NCI-H446 treated with DMSO at 0.1 percent for 48 hours (cell line): ENCODE measurements at regions not wholly inside any gene's neighbourhood (a gene's known extent, or its start where the extent isn't known, plus 50 kb on each side); places are given as distances from the start of the nearest gene placed in this dataset.

Experiments
- DNase-seq: peaks from one replicate; lab custom pipeline; 2025; lab: John Stamatoyannopoulos, UW

DNA sequence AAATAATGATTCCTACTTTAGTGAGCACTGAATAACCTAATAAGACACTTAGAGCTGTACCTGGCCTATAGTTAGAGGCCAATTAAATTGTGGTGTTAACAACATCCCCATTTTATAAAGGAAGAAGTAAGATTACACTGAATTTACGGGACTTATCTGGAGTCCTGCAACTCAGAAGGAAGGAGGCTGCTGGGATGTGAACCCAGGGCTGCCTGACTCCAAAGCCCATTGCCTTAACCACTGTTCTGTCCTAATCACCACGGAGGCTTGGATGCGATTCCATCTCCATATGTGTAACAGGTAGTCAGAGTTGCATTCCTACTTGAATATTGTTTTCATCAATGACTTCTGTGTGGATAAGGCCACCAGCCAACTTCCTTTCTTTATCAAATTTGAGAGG, 168.9 kb downstream of the SOCS6 start:
- no peak for DNase-seq

DNA sequence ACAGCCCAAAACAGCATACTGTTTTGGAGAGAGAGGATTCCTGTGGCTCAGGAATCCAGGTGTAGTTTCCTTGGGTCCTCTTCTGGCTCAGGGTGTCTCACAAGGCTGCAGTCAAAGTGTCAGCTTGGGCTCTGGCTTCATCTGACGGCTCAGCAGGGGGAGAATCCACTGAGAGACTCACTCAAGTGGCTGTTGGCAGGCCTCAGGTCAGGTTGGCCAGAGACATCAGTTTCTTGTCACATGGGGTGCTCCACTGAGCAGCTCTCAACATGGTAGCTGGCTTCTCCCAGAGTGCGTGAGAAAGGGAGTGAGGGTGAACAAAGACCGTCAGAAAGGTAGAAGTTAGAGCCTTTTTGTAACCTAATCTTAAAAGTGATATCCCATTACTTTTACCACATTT, 168.4 kb downstream of the SOCS6 start:
- no peak for DNase-seq

DNA sequence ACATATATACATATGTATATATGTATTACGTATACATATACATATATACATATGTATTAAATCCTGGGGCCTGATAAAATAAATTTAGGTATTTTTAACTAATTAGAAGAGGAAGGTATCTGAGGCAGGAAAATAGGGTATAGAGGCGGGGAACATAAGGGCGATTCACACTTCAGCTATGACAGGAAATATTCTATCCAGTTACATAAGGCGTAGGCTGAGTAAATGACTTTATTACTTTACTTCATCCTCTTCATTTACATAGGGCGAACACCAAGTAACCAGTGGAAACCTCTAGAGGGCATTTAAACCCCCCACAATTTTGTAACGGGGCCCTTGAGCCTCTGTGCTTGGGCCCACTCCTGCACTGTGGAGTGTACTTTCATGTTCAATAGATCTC, 167.5 kb downstream of the SOCS6 start:
- no peak for DNase-seq

DNA sequence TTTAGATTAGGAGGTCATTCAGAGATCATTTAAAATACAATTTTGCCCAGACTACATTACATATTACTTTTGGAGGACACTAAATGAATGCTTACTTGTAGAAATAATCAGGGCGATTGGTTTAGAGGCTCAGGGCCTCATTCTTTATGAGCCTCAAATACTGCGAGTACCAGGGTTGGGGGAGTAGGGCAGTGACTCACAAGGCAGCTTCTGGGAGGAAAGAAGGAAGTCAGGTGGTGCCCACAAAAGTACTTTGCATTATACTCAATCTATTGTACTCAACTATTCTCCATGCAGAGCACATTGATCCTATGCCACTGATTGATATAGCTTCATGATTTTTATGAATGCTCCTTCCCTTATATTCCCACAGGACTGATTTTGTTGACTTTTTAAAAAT, 166.9 kb downstream of the SOCS6 start:
- no peak for DNase-seq

DNA sequence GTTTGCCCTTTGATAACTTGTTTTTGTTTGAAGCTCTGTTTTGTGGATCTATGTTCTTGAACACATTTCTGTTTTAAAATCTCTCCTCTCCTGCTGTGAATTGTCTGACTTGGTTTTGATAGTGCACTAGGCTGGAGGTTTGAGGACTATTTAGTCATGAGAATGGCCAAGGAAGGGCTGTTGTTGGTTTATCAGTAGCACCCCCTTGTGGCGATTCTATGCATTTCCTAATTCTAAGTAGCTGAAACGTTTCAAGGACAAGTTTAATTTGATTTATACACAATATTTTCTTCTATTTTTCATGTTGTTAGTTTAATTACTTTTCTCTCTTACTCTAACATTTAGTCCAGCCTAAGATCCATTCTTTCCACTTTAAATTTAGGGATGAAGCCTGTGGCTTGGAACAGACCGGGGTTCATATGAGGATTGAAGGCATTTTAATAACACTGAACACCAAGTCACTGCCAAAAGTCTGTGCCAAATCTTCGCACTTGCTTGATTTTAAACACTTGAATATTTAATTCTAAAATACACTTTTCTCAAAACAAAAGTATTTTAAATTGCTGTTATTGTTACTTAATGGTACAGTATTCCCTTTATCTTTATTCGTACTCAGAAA, 166.0 kb downstream of the SOCS6 start:
- no peak for DNase-seq

DNA sequence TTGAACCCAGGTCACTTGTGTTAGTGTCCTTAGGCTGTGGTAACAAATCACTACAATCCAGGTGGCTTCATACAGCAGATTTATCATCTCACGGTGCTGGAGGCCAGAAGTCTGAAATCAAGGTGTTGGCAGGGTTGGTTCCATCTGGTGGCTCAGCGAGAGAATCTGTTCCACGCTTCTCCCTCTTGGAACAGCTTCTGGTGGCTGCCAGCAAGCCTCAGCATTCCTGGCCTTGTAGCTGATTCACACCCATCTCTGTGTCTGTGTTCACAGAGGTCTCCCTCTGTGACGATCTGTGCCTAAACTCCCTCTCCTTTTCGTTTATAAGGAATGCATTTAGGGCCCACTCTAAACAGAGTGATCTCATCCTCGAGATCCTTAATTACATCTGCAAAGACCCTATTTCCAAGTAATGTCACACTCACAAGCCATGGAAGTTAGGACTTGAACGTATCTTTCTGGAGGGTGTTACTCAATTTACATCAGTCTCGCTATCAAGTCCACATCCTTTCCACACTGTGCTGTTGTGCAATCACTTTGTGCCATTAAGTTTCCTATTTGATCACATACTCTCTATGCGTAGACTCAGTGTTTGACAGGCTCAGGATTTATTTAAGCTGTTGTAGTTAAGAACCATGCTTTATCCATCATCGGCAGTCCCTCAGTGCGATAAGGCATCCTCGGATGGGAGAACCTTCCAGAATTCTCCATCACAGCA, 164.4 kb downstream of the SOCS6 start:
- DNase-seq, result no peak

DNA sequence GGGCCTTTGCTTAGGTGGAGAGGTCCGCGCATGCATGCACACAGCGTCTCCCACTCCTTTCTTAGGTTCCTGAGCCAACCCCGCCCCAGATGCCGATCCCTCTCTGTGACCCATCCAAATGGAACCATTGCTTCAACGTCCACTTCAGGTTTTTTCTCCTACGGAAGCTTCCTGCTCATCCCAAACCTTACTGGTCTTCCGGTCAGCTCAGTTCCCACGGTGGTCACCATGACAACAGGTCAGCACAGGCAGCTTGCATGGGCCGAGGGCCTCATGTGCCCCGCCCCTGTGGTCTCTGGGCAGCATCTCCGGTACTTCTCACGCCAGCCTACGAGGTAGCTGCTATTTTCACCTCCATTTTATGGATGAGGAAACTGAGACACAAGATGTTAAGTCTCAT, 163.7 kb downstream of the SOCS6 start:
- DNase-seq, result no peak

DNA sequence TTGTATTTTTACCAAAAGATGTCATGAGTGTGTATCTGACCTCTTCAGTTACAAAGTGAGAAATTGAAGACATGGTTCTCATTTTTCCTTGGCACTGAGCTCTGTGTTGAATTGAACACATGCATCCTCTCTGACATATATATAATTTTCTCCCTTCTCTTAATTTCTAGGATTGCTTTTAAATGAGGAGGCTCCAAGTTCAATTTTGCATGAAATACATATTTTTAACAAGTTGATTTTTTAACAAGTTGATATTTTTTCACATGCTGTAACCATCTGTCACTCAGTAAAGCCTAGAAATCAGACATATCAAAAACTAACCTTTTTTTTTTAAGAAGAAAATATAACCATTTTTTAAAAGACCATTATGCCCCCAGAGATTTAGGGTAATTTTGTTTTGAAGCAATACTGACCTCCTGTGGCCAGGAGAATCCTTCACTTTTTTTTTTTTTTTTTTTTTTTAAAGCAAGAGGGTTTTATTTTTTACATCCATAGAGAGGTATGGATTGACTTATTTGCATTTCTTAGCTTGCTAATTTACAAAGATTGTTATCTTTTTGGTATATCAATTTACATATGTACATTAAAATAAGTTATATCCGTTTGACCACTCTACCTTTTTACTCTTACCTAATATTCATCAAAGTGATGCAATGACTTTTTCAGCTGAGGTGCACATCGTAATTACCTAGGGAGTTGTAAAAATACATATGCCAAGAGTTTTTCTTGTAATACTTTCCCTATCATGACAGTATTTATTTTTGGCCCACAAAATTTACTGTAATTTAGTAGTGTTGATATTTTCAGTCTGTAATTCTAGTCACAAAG, 161.8 kb downstream of the SOCS6 start:
- no peak for DNase-seq

DNA sequence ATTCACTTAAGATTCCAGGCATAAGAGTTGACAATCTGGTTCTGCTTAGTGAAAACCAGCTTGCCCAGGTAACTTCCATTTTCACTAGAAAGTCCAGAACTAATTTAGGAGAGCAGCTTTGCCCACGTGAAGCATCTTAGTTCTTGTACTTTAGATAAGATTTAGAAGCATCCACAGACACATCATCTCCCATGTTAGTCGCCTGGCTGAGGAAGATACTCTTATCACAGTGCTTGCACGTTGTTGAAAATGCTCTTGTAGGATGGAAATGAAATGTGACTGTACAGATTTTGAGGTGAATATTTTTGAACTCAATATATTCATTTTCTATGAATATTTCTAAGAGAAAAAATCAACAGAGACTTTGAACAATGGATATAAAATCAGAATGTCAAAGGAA, 159.7 kb downstream of the SOCS6 start:
- DNase-seq, result no peak

DNA sequence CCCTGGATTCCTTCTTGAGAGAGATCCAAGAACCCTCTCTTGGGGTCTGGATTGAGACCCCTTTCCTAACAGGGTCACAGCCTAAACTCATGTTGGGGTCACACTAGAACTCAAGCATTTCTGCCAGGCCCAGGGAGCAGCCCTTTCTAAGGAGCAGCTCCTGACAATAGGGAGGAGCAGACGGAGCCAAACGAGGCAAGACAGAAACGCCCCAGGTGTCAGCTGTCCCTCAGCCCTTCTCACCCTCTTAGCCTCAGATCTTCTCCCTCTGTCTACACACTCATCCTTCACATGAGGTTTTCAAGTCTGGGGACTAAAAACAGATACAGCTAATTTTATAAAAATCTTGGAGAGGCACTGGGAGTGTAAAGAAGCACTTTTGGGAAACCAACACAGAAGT, 157.2 kb downstream of the SOCS6 start:
- no peak for DNase-seq

DNA sequence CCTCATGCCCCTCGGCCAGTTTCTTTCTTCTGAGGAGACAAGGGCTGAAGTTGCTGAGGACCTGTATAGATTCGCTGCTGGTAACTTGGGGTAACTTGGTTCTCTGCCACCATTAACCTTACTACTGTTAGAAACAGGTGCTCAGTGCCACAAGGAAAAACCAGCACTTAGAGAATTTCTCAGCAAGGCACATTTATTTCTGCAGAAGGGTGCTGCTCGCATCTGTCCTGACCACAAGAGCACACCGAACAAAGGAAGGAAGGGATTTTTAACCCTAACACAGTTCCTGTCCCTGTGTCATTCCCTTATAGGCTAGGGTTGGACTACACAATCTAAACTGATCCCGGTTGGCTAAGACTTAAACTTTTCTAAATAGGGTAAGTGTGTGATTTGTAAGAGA, 154.1 kb downstream of the SOCS6 start:
- DNase-seq, result no peak

DNA sequence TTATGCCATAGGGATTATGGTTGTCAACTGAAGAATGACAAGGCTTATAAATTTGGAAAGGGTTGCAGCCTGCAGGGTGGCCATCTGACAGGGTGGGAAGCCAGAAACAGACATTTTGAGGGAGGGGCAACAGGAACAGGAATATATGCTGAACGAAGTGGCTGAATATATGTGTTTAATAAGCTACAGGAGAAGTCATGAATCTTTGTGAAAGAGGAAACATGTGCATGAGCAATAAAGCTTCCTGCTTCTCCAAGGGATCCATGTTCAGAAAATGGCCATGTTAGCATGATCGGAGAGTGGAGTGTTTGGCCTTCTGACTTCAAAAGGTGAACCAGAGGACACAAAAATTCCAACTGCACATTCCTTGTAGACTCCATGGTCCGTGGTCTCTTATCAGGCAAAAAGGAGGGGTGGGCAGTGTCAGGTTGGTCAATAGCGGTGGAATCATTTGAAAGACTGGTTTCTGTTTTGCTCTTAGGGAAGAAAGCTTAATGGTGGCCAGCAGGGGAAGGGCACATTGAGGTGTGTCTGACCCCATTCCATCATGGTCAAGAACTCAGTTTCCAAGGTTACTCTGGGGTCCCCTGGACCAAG, 144.1 kb downstream of the SOCS6 start:
- DNase-seq, result no peak

DNA sequence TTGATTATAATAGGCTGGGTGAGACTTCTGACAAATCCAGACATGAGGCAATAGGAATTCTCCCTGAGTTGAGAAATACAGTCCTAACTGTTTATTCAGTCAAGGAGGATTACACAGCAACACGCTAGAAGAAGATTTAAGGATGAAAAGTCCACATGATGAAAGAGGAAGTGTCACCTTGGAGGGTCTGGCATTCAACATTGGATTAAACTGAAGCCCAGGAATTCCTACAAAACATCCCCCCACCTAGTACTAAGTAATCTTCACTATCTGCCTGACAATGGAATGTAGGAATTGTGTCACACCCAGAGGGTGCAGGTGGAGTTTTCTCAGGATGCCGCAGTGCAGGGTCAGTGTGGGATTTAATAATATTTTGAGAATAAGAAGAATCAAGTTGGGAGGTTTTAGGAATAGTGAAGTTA, 142.4 kb downstream of the SOCS6 start:
- DNase-seq, result no peak

DNA sequence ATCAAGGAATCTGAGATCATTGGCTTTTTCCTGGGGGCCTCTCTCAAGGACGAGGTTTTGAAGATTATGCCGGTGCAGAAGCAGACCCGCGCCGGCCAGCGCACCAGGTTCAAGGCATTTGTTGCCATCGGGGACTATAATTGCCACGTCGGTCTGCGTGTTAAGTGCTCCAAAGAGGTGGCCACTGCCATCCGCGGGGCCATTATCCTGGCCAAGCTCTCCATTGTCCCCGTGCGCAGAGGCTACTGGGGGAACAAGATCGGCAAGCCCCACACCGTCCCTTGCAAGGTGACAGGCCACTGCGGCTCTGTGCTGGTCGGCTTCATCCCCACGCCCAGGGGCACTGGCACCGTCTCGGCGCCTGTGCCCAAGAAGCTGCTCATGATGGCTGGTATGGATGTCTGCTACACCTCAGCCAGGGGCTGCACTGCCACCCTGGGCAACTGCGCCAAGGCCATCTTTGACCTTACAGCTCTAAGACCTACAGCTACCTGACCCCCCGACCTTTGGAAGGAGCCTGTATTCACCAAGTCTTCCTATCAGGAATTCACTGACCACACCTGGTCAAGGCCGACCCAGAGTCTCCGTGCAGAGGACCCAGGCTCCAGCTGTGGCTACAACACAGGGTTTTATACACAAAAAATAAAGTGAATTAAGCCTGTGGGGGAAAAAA, 141.8 kb downstream of the SOCS6 start:
- DNase-seq, result no peak

DNA sequence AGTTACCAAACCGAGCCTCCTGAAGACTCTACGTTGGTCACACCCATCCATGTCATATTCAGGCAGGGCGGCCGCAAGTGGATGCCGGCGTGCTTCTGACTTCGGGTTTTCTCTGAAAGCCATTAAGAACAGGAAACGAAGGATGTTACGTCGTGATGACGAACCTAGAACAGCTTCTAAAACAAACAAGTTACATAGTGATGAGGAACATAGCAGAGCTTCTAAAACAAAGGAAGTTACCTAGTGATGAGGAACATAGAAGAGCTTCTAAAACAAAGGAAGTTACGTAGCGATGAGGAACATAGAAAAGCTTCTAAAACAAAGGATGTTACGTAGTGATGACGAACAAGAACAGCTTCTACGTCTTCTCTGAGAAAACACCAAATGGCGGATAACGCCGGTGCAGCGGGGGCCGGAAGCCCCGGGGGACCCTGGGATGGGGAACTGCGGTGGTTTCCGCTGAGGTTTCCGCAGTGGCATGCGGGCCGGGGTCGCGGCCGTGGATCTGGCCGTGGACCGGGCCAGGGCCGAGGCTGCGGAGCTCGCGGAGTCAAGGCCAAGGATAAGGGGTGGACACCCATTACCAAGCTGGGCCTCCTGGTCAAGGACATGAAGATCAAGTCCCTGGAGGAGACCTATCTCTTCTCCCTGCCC, 141.1 kb downstream of the SOCS6 start:
- DNase-seq, result no peak

DNA sequence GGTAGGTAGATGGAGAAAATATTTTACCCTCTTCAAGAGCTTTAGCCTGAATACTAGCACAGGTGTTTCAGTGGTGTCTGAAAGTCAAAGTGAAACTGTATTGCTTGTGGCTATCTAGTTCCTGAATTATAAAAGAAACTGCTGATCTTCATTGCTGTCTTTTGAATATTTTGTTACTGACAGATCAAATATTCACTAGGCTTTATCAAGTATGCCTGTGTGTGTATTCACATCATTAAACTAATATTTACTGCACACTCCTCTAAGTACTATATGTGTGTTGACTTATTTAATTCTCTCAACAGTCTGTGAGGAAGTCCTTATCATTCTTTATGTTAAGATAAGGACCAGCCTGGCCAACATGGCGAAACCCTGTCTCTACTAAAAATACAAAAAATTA, 139.6 kb downstream of the SOCS6 start:
- DNase-seq, result no peak

DNA sequence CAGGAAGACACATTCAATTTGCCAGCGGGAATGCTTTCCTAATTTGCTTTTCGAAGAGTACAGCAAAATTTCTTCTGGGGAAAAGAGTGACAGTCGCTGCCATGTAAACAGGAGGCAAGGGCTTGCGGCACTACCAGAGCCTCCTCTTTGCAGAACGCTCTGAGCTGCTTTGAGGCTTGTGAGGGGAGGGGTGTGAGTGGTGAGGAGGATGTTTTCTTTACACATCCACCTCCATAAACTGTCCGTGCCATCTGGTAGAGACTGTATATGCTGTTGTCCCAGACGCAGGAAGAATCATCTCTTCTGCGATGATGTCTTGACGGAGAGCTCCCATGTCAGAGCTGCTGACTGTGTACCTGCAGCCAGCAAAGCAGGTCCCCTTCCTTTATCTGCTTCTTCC, 138.0 kb downstream of the SOCS6 start:
- no peak for DNase-seq

DNA sequence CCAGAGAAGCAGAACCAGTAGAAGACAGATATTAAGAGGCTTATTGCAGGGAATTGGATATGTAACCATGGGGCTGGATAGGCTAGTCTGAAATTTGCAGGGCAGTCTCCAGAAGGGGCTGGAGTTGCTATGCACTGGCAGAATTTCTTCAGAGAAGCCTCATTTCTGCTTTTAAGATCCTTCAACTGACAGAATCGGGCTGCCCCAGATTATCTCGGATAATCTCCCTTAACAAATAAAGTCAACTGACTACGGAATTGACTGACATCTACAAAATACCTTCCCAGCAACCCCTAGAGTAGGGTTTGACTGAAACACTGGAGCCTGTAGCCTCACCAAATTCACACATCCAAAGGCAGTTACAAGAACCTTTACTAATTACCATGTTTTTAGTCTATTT, 136.4 kb downstream of the SOCS6 start:
- DNase-seq, result no peak

DNA sequence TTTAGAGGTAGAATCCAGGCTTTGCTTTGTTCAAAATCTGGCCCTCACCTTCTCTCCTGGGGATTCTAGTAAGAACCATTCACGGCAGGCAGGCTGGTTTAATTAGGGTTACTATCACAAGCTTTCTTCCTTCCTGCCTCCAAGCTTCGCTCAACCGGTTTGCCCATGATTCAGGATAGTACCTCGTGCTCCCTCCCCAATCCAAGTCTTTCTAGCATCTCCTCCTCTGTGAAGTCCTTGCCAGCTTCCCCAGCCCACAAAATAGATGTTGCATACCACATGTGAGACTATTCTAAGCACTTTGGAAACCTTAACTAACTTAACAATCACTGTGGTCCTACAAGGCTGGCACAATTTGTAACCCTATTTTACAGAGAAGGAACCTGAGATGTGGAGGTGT, 135.1 kb downstream of the SOCS6 start:
- DNase-seq, result no peak

DNA sequence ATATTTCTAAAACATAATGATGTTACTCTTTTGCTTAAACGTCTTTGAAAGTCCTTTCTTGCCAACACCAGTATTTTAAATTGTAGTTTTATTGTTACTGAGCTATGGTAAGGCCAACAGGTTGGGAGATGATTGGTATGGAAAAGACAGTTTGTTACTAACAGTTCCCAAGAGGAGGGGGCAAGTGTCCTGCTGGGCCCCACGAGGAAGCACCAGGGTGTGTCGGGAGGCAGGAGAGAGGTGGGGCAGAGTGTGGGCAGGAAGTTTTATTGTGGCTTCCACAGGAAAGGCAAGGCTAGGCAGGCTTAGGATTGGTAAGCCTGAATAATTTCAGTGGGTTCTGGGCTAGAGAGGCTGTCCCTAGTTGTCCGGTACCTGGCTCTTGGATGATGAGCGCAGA, 134.3 kb downstream of the SOCS6 start:
- DNase-seq, result no peak

DNA sequence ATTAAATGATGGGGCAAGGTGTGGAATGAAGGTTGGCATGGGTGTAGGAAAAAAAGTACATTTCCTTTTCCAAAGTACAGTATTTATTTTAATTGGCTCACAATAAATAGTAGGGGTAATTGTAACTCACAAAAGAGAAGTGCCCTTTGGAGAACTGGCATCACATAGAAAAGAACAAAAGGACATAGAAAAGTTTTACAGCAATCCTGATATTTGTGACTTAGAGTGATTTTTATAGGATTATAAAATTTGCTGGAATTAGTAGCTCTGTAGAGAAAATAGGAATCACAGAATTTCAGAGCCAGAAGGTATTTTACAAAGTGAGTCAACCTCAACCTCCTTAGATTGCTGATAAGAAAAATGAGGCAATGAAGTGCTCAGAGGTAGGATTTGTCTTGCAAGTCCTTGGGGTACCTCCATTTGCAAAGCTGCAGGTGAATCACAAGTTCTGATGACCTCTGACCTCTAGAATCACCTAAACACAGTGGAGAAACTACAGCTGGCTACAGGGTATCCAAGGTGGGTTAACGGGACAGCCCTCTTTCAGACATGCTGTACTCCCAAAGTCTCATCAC, 133.6 kb downstream of the SOCS6 start:
- DNase-seq, result no peak
